CMK (cell line): ENCODE measurements at regions not wholly inside any gene's neighbourhood (a gene's known extent, or its start where the extent isn't known, plus 50 kb on each side); places are given as distances from the start of the nearest gene placed in this dataset.

Experiments
- DNase-seq: peaks from one replicate; pipeline ENCODE4 v3.0.0-alpha.2; 2010; ENCODE audit warnings: low read depth

DNA sequence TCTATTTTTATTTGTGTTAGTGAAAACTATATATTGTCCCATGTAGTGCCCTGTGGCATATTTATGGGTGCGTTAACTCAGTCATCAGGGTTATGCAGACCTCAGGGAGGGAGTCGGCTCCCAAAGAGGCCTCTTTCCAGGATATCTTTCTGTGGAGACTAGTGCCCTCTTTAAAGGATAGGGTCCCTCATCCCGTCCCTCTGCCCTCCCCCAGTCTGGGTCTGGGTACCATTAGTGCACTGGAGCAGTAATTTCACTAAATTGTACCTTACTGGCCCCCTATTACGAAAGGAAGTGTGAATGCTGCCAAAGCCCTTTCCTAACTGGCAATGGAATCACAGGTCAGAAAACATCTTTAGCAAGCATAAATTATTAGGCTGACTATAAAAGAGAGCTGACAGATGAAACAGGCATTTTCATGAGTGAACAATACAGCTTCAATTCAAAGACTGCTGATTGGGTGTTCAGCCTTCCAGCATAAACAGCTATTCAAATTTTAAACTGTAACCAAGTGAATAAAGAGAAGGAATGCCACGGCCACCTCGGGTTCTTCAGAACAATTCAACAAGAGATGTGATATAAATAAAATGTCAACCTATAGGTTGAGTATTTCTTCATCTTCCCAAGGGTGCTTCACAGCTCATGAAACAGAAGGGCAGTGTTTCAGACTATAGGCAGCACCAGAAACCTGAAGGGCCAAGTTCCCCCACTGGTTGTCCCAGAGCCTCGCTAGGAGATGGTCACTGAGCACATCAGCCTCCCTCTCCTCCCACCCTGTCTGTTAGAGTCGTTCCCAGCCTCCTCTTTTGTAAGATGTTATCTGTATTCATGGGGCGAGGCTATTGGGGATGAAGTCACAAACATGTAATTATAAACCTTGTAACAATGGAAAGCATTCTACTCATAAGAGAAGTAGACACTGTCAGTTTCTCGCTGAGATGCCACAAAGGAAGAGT is 318.7 kb downstream of the TMEM161B start:
- DNase-seq: no peak

DNA sequence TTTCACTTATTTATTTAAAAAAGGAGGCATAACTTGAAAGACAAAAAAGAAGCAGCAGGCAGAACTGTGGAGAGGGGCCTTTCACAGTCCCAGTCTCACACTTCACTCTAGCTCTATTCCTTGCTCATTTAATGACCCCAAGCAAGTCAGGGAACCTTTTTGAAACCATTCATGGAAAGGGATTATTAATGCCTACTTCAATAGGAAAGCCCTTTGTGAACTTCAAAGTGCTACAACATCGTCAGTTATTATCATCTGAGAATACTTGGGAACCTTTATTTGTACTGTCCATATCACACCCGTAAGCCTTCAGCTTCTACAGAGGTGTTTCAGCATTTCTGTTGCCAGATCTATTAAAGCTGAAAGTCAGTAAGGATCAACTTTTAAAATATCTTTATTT is 320.2 kb downstream of the TMEM161B start:
- DNase-seq: no peak

- no peak for DNase-seq
Measured at GRCh38 chr5:87946271-87946670, 322.4 kb downstream of the TMEM161B start.

- DNase-seq: no peak
Measured at GRCh38 chr5:87945286-87945650, 323.4 kb downstream of the TMEM161B start.

DNA sequence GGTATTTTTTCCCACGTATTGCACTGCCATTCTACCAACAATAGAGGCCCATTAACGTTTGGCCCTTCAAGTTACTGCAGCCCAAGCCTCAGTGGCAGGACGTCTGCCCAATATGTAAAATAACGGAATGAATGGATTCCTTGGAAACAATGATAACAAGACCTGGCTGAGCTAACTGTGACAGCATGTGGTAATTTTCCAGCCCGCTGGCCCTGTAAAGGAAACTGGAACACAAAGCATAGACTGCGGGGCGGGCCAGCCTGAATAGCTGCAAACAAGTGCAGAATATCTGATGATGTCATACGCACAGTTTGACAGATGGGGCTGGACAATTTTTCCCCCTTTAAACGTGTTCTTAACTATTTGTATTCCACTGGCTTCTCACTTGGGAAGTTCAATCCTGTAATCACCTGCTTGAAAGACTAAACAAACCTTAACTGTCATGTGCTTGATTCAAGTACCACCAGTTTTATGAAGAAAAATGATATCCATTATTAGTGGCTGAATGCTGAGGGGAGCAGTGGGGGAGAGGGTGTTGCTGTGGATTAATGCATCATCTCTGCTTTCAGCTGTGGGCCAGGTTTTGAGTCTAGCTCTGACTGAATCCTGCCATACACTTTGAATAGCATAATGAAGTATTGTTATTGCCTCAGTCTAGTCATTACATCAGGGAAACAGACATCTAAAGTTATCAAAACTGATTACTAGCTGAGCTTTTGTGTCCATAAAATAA is 323.9 kb downstream of the TMEM161B start:
- no peak for DNase-seq

DNA sequence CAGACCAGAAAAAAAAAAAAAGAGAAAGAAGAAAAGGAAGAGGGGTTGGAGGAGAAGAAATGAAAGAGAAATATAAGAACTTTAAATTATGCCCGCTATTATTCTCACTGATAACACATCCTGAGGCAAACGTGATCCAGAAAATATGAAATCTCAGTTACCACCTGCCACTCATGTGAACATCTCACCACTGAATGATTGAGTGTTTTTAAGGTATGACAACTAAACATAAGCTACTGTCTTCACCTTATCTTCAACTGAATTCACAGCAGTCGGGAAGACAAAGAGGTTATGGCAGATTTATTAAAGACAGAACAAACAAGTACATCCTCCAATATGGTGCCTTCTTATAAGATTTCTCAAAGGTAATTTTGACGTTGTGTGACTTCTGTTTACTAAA is 327.9 kb downstream of the TMEM161B start:
- DNase-seq: no peak

GRCh38 chr5:87936667-87937066 is 332.0 kb downstream of the TMEM161B start:
- no peak for DNase-seq

DNA sequence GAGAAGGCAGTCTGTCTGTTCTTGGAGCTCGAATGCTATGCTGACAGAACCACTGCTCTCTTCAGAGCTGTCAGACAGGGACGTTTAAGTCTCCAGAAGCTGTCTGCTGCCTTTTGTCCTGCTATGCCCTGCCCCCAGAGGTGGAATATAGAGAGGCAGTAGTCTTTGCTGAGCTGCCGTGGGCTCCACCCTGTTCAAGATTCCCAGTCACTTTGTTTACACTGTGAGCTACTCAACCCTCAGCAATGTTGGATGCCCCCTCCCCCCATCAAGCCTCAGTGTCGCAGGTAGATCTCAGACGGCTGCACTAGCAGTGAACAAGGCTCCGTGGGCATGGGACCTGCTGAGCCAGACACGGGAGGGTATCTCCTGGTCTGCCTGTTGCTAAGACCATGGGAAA is 344.2 kb downstream of the TMEM161B start:
- DNase-seq: no peak

GRCh38 chr5:87916320-87916719 is 352.3 kb downstream of the TMEM161B start:
- no peak for DNase-seq

- DNase-seq: no peak
Measured at GRCh38 chr5:87912419-87912818, 356.2 kb downstream of the TMEM161B start.

- no peak for DNase-seq
Measured at GRCh38 chr5:87909382-87909781, 359.3 kb downstream of the TMEM161B start.

DNA sequence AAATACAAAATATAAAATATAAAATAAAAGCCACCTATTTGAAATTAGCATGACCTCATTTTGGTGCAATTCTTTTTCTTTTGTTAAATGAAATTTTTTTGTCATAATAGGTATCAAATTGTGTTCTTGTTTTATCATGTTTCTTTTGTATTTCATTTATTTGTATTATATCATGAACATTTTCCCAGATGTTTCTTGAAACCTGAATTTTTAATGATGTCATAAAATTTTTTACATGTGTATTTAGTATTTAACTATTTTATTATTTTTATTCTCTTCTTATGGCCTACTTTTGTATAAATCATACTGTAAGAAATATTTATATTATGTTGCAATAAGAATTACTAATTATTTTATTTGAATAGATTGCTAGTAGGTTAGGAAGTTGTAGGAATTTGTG is 361.7 kb downstream of the TMEM161B start:
- DNase-seq: no peak

DNA sequence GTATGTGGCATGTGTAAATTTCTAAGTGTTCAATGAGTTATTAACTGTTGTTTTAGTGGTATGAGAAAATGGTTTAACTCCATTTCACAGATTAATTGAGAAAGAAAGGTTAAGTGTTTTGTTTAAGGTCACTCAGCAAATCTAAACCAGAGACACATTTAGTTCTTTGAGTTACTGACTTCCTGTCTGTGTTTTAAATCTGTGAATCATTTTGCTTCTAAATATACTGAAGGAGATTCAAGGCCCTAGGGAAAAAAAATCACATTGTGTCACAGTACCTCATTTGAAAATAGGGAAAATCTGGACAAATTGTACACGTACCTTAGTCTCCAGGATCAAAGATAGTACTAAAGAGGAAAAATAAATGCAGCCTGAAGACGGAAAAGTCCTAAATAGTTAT is 368.2 kb downstream of the TMEM161B start:
- DNase-seq: no peak

GRCh38 chr5:87899721-87900131 is 368.9 kb downstream of the TMEM161B start:
- no peak for DNase-seq

DNA sequence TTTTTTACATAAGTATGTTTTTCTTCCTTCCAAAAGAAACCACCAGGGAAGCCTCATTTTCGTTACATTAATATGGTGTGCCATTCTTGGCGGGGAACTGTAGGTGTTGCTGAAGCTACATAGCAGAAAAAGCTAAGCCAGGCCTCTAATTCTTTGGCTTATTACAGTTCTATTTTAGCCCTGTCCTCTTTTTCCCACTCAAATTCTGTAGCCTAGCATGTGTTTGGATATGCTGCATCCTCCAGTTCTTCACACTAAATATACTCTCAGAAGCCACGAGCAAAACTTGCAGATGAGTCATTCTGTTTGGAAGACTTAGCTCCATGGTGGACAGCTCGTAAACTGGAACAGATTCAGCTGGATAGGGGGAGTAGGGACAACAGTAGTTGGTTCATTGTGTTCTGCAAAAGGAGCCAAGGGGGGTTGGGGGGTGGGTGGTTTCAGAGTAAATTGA is 369.4 kb downstream of the TMEM161B start:
- DNase-seq: no peak

GRCh38 chr5:87898574-87898973 is 370.1 kb downstream of the TMEM161B start:
- DNase-seq: no peak

- DNase-seq: no peak
Measured at GRCh38 chr5:87888139-87888538, 380.5 kb downstream of the TMEM161B start.

DNA sequence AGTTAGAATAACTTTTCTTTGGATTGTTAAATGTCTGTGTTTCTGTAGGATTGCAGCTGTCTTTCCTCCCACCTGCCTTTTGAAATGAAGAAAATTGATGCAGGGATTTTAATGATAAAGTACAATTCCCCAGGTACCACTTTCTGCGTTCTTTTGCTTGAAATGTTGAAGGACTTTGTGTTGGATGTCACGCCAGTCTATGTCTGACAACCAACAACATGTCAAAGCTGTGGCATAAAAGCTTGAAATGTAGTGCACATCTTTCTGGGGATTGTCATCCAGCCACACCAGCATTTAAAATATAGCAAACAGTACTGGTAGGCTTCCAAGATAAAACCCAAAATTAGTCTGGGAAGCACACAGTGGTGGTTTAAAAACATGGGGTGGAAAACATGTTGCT is 381.4 kb downstream of the TMEM161B start:
- no peak for DNase-seq

DNA sequence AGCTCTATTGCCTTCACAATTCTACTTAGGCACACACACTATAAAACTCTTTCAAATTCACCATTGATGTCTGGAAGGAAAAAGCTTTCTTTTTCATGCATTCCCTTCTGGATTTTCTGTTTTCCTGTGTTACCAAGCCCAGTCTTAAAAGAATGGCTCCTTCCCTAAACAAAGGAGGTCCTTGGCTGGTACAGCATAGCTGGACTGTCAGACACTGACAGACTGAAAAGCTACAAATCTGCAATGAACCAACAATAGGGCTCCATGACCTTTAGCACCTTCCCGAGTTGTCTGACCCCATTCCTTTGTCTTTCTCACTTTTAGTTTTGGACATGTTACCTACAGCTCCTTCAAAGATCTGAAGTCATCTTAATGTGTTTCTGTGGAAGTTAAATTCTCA is 382.5 kb downstream of the TMEM161B start:
- DNase-seq: no peak

- no peak for DNase-seq
Measured at GRCh38 chr5:87885758-87886157, 382.9 kb downstream of the TMEM161B start.

GRCh38 chr5:87877495-87877894 is 391.1 kb downstream of the TMEM161B start:
- no peak for DNase-seq

- DNase-seq: no peak
Measured at GRCh38 chr5:87877023-87877422, 391.6 kb downstream of the TMEM161B start.

GRCh38 chr5:87876616-87877015 is 392.0 kb downstream of the TMEM161B start:
- no peak for DNase-seq
